H1 (cell line): ENCODE measurements at regions not wholly inside any gene's neighbourhood (a gene's known extent, or its start where the extent isn't known, plus 50 kb on each side); places are given as distances from the start of the nearest gene placed in this dataset.
"Not testable (repeated sequence)": the region's sequence is repeated elsewhere in the genome, so short reads cannot be mapped to it uniquely, and the experiment has no call there.

Source experiments
- CTCF ChIA-PET: fragments of 300-600 bp; sonication (Branson Sonifier 250); formaldehyde crosslinking; loops from one replicate; lab custom pipeline; 2021; ENCODE audit not compliant: partially characterized antibody; lab: Charles Lee
- POLR2A ChIA-PET: fragments of 300-600 bp; sonication (Branson Sonifier 250); formaldehyde crosslinking; loops from one replicate; lab custom pipeline; 2021; ENCODE audit warnings: inconsistent platforms; ENCODE audit not compliant: partially characterized antibody; lab: Charles Lee
- DNase-seq, 2 experiments: peaks; one replicate each; pipeline versions ENCODE4 v3.0.0 to v3.0.0-alpha.2; 2010 to 2022; ENCODE audit warnings: low spot score in 2 of 2, low read depth in 1 of 2, mixed read lengths in 1 of 2
- FAIRE-seq: peaks from 2 replicates; lab custom pipeline; 2011; peaks lifted over from hg19 to GRCh38; lab: Jason Lieb, UNC
- H2AFZ ChIP-seq: 2 replicates; pipeline ENCODE4 v1.8.1; 2012; ENCODE audit warnings: low read length, inconsistent platforms
- H2AK5ac ChIP-seq: 2 replicates; pipeline ENCODE4 v1.6.1; 2013; ENCODE audit warnings: low read depth, low read length
- H2BK120ac ChIP-seq: replicated peaks from 2 replicates; pipeline ENCODE3; 2013; ENCODE audit warnings: low read depth, low read length, inconsistent platforms
- H2BK12ac ChIP-seq: 2 replicates; pipeline ENCODE4 v1.6.1; 2013; ENCODE audit warnings: low read depth, low read length
- H2BK15ac ChIP-seq: 2 replicates; pipeline ENCODE4 v1.6.1; 2013; ENCODE audit warnings: low read length
- H2BK20ac ChIP-seq: 2 replicates; pipeline ENCODE4 v1.6.1; 2013; ENCODE audit warnings: low read length
- H2BK5ac ChIP-seq: 2 replicates; pipeline ENCODE4 v1.6.1; 2013; ENCODE audit warnings: low read depth, low read length
- H3K14ac ChIP-seq: 2 replicates; pipeline ENCODE4 v1.6.1; 2013; ENCODE audit warnings: inconsistent platforms; ENCODE audit not compliant: insufficient read length
- H3K18ac ChIP-seq: 2 replicates; pipeline ENCODE4 v1.6.1; 2013; ENCODE audit warnings: low read length; ENCODE audit errors: extremely low read depth
- H3K23ac ChIP-seq: 2 replicates; pipeline ENCODE4 v1.6.1; 2013; ENCODE audit warnings: inconsistent platforms; ENCODE audit not compliant: insufficient read length
- H3K23me2 ChIP-seq: 2 replicates; pipeline ENCODE4 v1.6.1; 2013; ENCODE audit warnings: low read depth, low read length
- H3K27ac ChIP-seq: 2 replicates; pipeline ENCODE4 v1.6.1; 2011; ENCODE audit warnings: low read depth, low read length, inconsistent platforms
- H3K27me3 ChIP-seq, 4 experiments: replicated peaks in 1 of 4; 1 replicate in 1 of 4; 2 replicates in 3 of 4; pipeline versions ENCODE4 v1.6.1 to v1.8.1; 2011 to 2013; ENCODE audit warnings: low read length in 3 of 4, mild to moderate bottlenecking in 3 of 4, inconsistent platforms in 2 of 4, mixed read lengths in 2 of 4, moderate library complexity in 1 of 4; ENCODE audit not compliant: control insufficient read depth in 3 of 4, insufficient read depth in 3 of 4; ENCODE audit errors: extremely low read depth in 1 of 4
- H3K36me3 ChIP-seq, 4 experiments: 2 replicates each; pipeline versions ENCODE4 v1.6.1 to v1.8.1; 2011 to 2013; ENCODE audit warnings: mild to moderate bottlenecking in 4 of 4, low read length in 3 of 4, moderate library complexity in 2 of 4, control low read depth in 1 of 4, inconsistent platforms in 1 of 4; ENCODE audit not compliant: insufficient read depth in 4 of 4, control insufficient read depth in 2 of 4
- H3K4ac ChIP-seq: replicated peaks from 2 replicates; pipeline ENCODE3; 2013; ENCODE audit warnings: low read length, low read depth, mixed read lengths, inconsistent platforms; ENCODE audit not compliant: insufficient read length
- H3K4me1 ChIP-seq, 4 experiments: replicated peaks in 1 of 4; 1 replicate in 1 of 4; 2 replicates in 3 of 4; pipeline versions ENCODE4 v1.6.1 to v1.8.1; 2011 to 2013; ENCODE audit warnings: low read length in 3 of 4, inconsistent platforms in 2 of 4, mixed read lengths in 1 of 4; ENCODE audit not compliant: insufficient read depth in 4 of 4, control insufficient read depth in 3 of 4
- H3K4me2 ChIP-seq, 2 experiments: 2 replicates each; pipeline versions ENCODE4 v1.6.1 to v1.8.1; 2011 to 2013; ENCODE audit warnings: low read depth in 2 of 2, low read length in 2 of 2, control low read depth in 1 of 2, inconsistent platforms in 1 of 2, mild to moderate bottlenecking in 1 of 2; ENCODE audit not compliant: insufficient read depth in 1 of 2
- H3K4me3 ChIP-seq, 4 experiments: fragments of 200-600, 300-600 bp in 1 of 4; sonication (generic), shearing (Covaris generic), sonication (Bioruptor Twin) in 1 of 4; 2 replicates each; pipeline versions ENCODE4 v1.5.1 to v1.8.1; 2011 to 2016; ENCODE audit warnings: low read length in 4 of 4, low read depth in 3 of 4, control low read depth in 2 of 4, inconsistent platforms in 2 of 4, mild to moderate bottlenecking in 2 of 4, mixed read lengths in 1 of 4, moderate library complexity in 1 of 4; ENCODE audit not compliant: insufficient read depth in 2 of 4; ENCODE audit errors: extremely low read depth in 1 of 4
- H3K56ac ChIP-seq: replicated peaks from 2 replicates; pipeline ENCODE3; 2013; ENCODE audit warnings: low read depth, mild to moderate bottlenecking, mixed read lengths, low read length, inconsistent platforms; ENCODE audit not compliant: insufficient read length
- H3K79me1 ChIP-seq: 2 replicates; pipeline ENCODE4 v1.6.1; 2013; ENCODE audit warnings: low read depth, low read length, control low read depth
- H3K79me2 ChIP-seq, 2 experiments: 2 replicates each; pipeline versions ENCODE4 v1.6.1 to v1.8.1; 2012 to 2013; ENCODE audit warnings: low read length in 2 of 2, mild to moderate bottlenecking in 2 of 2, inconsistent platforms in 1 of 2; ENCODE audit not compliant: insufficient read depth in 2 of 2, control insufficient read depth in 1 of 2
- H3K9ac ChIP-seq, 4 experiments: replicated peaks in 1 of 4; 1 replicate in 1 of 4; 2 replicates in 3 of 4; pipeline versions ENCODE4 v1.6.1 to v1.8.1; 2011 to 2013; ENCODE audit warnings: low read depth in 3 of 4, low read length in 3 of 4, control low read depth in 2 of 4, mild to moderate bottlenecking in 2 of 4, moderate library complexity in 2 of 4, inconsistent platforms in 1 of 4; ENCODE audit errors: extremely low read depth in 1 of 4
- H3K9me3 ChIP-seq, 2 experiments: 2 replicates each; pipeline versions ENCODE4 v1.6.1 to v1.8.1; 2012 to 2013; ENCODE audit warnings: mild to moderate bottlenecking in 2 of 2, moderate library complexity in 2 of 2, control low read depth in 1 of 2, inconsistent platforms in 1 of 2, low read depth in 1 of 2, low read length in 1 of 2, mixed read lengths in 1 of 2; ENCODE audit not compliant: insufficient read depth in 2 of 2
- H4K20me1 ChIP-seq, 2 experiments: replicated peaks in 1 of 2; 2 replicates each; pipeline versions ENCODE3 to v1.8.1; 2011 to 2013; ENCODE audit warnings: inconsistent platforms in 2 of 2, low read length in 2 of 2, mild to moderate bottlenecking in 1 of 2; ENCODE audit not compliant: insufficient read depth in 2 of 2, control insufficient read depth in 1 of 2
- H4K5ac ChIP-seq: 2 replicates; pipeline ENCODE4 v1.6.1; 2013; ENCODE audit warnings: low read length, low read depth, mixed read lengths, inconsistent platforms; ENCODE audit not compliant: insufficient read length
- H4K8ac ChIP-seq: 2 replicates; pipeline ENCODE4 v1.8.0; 2013; ENCODE audit warnings: mild to moderate bottlenecking, moderate library complexity, low read length, inconsistent platforms; ENCODE audit not compliant: insufficient read depth; ENCODE audit errors: extremely low read depth
- H4K91ac ChIP-seq: replicated peaks from 2 replicates; pipeline ENCODE3; 2013; ENCODE audit warnings: low read length, mixed read lengths, inconsistent platforms; ENCODE audit not compliant: insufficient read length
- WGBS, 2 experiments: shearing (Covaris generic) in 1 of 2; methylation state at CpG; one replicate each; pipeline versions ENCODE4 v1.1.6 to v1.1.7; 2013 to 2015; ENCODE audit warnings: low lambda C conversion rate in 2 of 2, mixed read lengths in 2 of 2, inconsistent platforms in 1 of 2, low coverage in 1 of 2, missing lambda C conversion rate in 1 of 2; ENCODE audit not compliant: insufficient replicate concordance in 2 of 2, insufficient coverage in 1 of 2, insufficient read length in 1 of 2; ENCODE audit errors: extremely low coverage in 1 of 2, missing lambda C conversion rate in 1 of 2; 5-methylcytosine and 5-hydroxymethylcytosine counted together

DNA sequence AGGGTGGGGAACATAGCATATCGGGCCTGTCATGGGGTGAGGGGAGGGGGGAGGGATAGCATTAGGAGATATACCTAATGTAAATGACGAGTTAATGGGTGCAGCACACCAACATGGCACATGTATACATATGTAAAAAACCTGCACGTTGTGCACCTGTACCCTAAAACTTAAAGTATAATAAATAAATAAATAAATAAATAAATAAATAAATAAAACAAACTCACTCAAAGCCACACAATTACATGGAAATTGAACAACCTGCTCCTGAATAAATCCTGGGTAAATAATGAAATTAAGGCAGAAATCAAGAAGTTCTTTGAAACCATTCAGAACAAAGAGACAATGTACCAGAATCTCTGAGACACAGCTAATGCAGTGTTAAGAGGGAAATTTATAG lies 318.8 kb downstream of the ISL1 start:
- H3K9me3 ChIP-seq, H2BK5ac ChIP-seq, H3K23ac ChIP-seq, FAIRE-seq, H3K79me2 ChIP-seq, H3K4me1 ChIP-seq, H2AFZ ChIP-seq, H3K9ac ChIP-seq, H3K4me2 ChIP-seq, H3K4ac ChIP-seq, H4K5ac ChIP-seq, H2BK12ac ChIP-seq, H3K27me3 ChIP-seq, H4K8ac ChIP-seq, H3K14ac ChIP-seq, DNase-seq, H2BK120ac ChIP-seq, H2BK20ac ChIP-seq, H3K36me3 ChIP-seq, H4K91ac ChIP-seq, POLR2A ChIA-PET, H3K4me3 ChIP-seq, H3K56ac ChIP-seq, H3K23me2 ChIP-seq, H3K18ac ChIP-seq, H2AK5ac ChIP-seq, H2BK15ac ChIP-seq, H3K27ac ChIP-seq, H3K79me1 ChIP-seq, H4K20me1 ChIP-seq: not testable (repeated sequence)
- WGBS, 2 experiments, result 100% methylated on average over 3 of the region's 3 CpGs; no CpG with 5 or more reads in 1 of the 2 experiments
- CTCF ChIA-PET, result interaction anchor here (0.6 kb wide), 1 partner anchor 992 kb away, joined by 3 read pairs; no protein-coding TSS in a partner anchor
